ENCODE measurements at regions not wholly inside any gene's neighbourhood (a gene's known extent, or its start where the extent isn't known, plus 50 kb on each side); places are given as distances from the start of the nearest gene placed in this dataset.

GRCh38 chr15:91622711-91623342, 230.7 kb upstream of the SLCO3A1 start:
- no peak overlapping the region for H3K9ac ChIP-seq (ENCODE audit: low read length)
- no peaks in the 10 kb centered on the region for H3K9me2 ChIP-seq (ENCODE audit: insufficient read depth)
- H3K36me3 ChIP-seq (ENCODE audit: control insufficient read depth in 1 of 2, insufficient read depth in 2 of 2, low read length in 2 of 2) = no peaks in the 10 kb centered on the region
- DNase-seq (ENCODE audit: low read depth, low spot score) = no peak
- RAD21 ChIA-PET (ENCODE audit: low non-redundant PET in 1 of 2, low total read pairs in 2 of 2, uncharacterized antibody in 2 of 2, unreplicated experiment in 2 of 2) = no interaction called here
- TF ChIP-seq MAX (IDR thresholded peaks at IDR 0.05) (no peak), ZNF274 (IDR thresholded peaks at IDR 0.05; ENCODE audit: low read depth, low read length) (no peak), ATF3 (IDR thresholded peaks at IDR 0.05) (no peak), CBX3 (IDR thresholded peaks at IDR 0.05; ENCODE audit: low read depth) (no peak), SP1 (IDR thresholded peaks at IDR 0.05; ENCODE audit: low read depth) (no peak), CEBPB (IDR thresholded peaks at IDR 0.05; ENCODE audit: low read depth) (no peak), SIN3A (IDR thresholded peaks at IDR 0.05; ENCODE audit: low read depth) (no peak), TCF7L2 (IDR thresholded peaks at IDR 0.05; ENCODE audit: borderline replicate concordance, extremely low read depth, insufficient read depth, insufficient read length) (no peak), REST (IDR thresholded peaks at IDR 0.05; ENCODE audit: low read depth) (no peak), ZBTB33 (IDR thresholded peaks at IDR 0.05; ENCODE audit: extremely low read depth, insufficient replicate concordance, low read length) (no peak), SRF (IDR thresholded peaks at IDR 0.05; ENCODE audit: low read depth) (no peak)
- H3K4me1 ChIP-seq (ENCODE audit: control insufficient read depth in 1 of 2, insufficient read depth in 2 of 2, low read length in 2 of 2) = no peaks in the 10 kb centered on the region
- POLR2A ChIA-PET = no interaction called here
- peaks cover 3% of the 10 kb centered on the region; the same call in 1 of the 2 replicates for H3K27me3 ChIP-seq (ENCODE audit: insufficient read depth, low read length)
- no peaks in the 10 kb centered on the region for H4K20me1 ChIP-seq (ENCODE audit: insufficient read depth)
- no peak overlapping the region for H3K27ac ChIP-seq (ENCODE audit: low read depth, low read length)
- BruUV-seq (replicated peaks) = no TSS peak
- ATAC-seq = no peak
- no peak overlapping the region for H3K4me3 ChIP-seq (replicated peaks in 1 of 2; ENCODE audit: low read depth in 1 of 2, low read length in 2 of 2)
- CTCF ChIA-PET = no interaction called here
- no peaks in the 10 kb centered on the region for H3K9me3 ChIP-seq (ENCODE audit: control insufficient read depth in 1 of 2, insufficient read depth in 1 of 2, low read depth in 1 of 2, low read length in 2 of 2)
- no peaks in the 10 kb centered on the region for H3K79me2 ChIP-seq (ENCODE audit: insufficient read depth, low read length)
- intact Hi-C loops (cut with micrococcal nuclease) = no loop called here
- no peak overlapping the region for H2AFZ ChIP-seq (ENCODE audit: low read depth, low read length, poor library complexity, severe bottlenecking)
- H3K4me2 ChIP-seq (ENCODE audit: low read length) = no peak overlapping the region

Measured in HCT116 (cell line).